ENCODE measurements at regions not wholly inside any gene's neighbourhood (a gene's known extent, or its start where the extent isn't known, plus 50 kb on each side); places are given as distances from the start of the nearest gene placed in this dataset.

GRCh38 chr7:25520516-25520915, 292.2 kb upstream of the NPVF start:
- no peak for TF ChIP-seq CTCF (IDR thresholded peaks at IDR 0.05; ENCODE audit: low read length, missing control alignments)
- DNase-seq (ENCODE audit: low read depth) = no peak
- H3K4me3 ChIP-seq (replicated peaks; ENCODE audit: low read depth, low read length) = no peak overlapping the region

GRCh38 chr7:25521236-25521635, 292.9 kb upstream of the NPVF start:
- no peak for DNase-seq (ENCODE audit: low read depth)
- TF ChIP-seq CTCF (IDR thresholded peaks at IDR 0.05; ENCODE audit: low read length, missing control alignments) = no peak
- no peak overlapping the region for H3K4me3 ChIP-seq (replicated peaks; ENCODE audit: low read depth, low read length)

- no peak for DNase-seq (ENCODE audit: low read depth)
- no peak for TF ChIP-seq CTCF (IDR thresholded peaks at IDR 0.05; ENCODE audit: low read length, missing control alignments)
- H3K4me3 ChIP-seq (replicated peaks; ENCODE audit: low read depth, low read length) = no peak overlapping the region
These were observed 294.4 kb upstream of the NPVF start for GRCh38 chr7:25522727-25523126.

GRCh38 chr7:25527665-25528170, 299.4 kb upstream of the NPVF start:
- no peak overlapping the region for H3K4me3 ChIP-seq (replicated peaks; ENCODE audit: low read depth, low read length)
- DNase-seq (ENCODE audit: low read depth) = no peak
- TF ChIP-seq CTCF (IDR thresholded peaks at IDR 0.05; ENCODE audit: low read length, missing control alignments) = no peak

GRCh38 chr7:25529320-25529719, 301.0 kb upstream of the NPVF start:
- H3K4me3 ChIP-seq (replicated peaks; ENCODE audit: low read depth, low read length) = no peak overlapping the region
- DNase-seq (ENCODE audit: low read depth) = no peak
- no peak for TF ChIP-seq CTCF (IDR thresholded peaks at IDR 0.05; ENCODE audit: low read length, missing control alignments)

GRCh38 chr7:25536851-25537250, 308.6 kb upstream of the NPVF start:
- DNase-seq (ENCODE audit: low read depth) = no peak
- TF ChIP-seq CTCF (IDR thresholded peaks at IDR 0.05; ENCODE audit: low read length, missing control alignments) = no peak
- H3K4me3 ChIP-seq (replicated peaks; ENCODE audit: low read depth, low read length) = no peak overlapping the region

- TF ChIP-seq CTCF (IDR thresholded peaks at IDR 0.05; ENCODE audit: low read length, missing control alignments) = no peak
- no peak for DNase-seq (ENCODE audit: low read depth)
- H3K4me3 ChIP-seq (replicated peaks; ENCODE audit: low read depth, low read length) = no peak overlapping the region
These were observed 309.5 kb upstream of the NPVF start for GRCh38 chr7:25537662-25538375.
